CD14-positive monocyte (primary cell): ENCODE measurements at regions not wholly inside any gene's neighbourhood (a gene's known extent, or its start where the extent isn't known, plus 50 kb on each side); places are given as distances from the start of the nearest gene placed in this dataset.

Experiments
- DNase-seq, 3 donors: peaks; one replicate each; pipeline ENCODE4 v3.0.0-alpha.2; 2011 to 2022
- H2AFZ ChIP-seq: 2 replicates; pipeline ENCODE4 v1.6.0; 2012; ENCODE audit warnings: mild to moderate bottlenecking, low read depth, low read length, inconsistent platforms; ENCODE audit not compliant: insufficient read depth, poor library complexity, severe bottlenecking
- H3K27ac ChIP-seq, 2 donors: 1 replicate in 1 of 2; 2 replicates in 1 of 2; pipeline ENCODE4 v1.5.1; 2012 to 2013; ENCODE audit warnings: low read length in 2 of 2, control low read depth in 1 of 2, inconsistent platforms in 1 of 2, low read depth in 1 of 2, mild to moderate bottlenecking in 1 of 2
- H3K27me3 ChIP-seq, 2 donors: one replicate each; pipeline versions ENCODE4 v1.6.0 to v1.6.1; 2011 to 2013; ENCODE audit warnings: low read length in 2 of 2; ENCODE audit not compliant: control insufficient read depth in 2 of 2, insufficient read depth in 2 of 2
- H3K36me3 ChIP-seq, 2 donors: replicated peaks in 1 of 2; 1 replicate in 1 of 2; 2 replicates in 1 of 2; pipeline versions ENCODE4 v1.5.1 to v1.6.1; 2012 to 2013; ENCODE audit warnings: low read length in 2 of 2, control low read depth in 1 of 2, inconsistent platforms in 1 of 2, mild to moderate bottlenecking in 1 of 2; ENCODE audit not compliant: insufficient read depth in 2 of 2, control insufficient read depth in 1 of 2
- H3K4me1 ChIP-seq, 2 donors: 1 replicate in 1 of 2; 2 replicates in 1 of 2; pipeline versions ENCODE4 v1.5.1 to v1.6.1; 2012 to 2013; ENCODE audit warnings: low read length in 2 of 2, control low read depth in 1 of 2, inconsistent platforms in 1 of 2, mild to moderate bottlenecking in 1 of 2, moderate library complexity in 1 of 2; ENCODE audit not compliant: insufficient read depth in 2 of 2, control insufficient read depth in 1 of 2
- H3K4me2 ChIP-seq: replicated peaks from 2 replicates; pipeline ENCODE3; 2012; ENCODE audit warnings: low read length, moderate library complexity, mild to moderate bottlenecking; ENCODE audit not compliant: poor library complexity, severe bottlenecking; ENCODE audit errors: extremely low read depth
- H3K4me3 ChIP-seq, 3 experiments: fragments of 200-600 bp in 1 of 3; sonication (generic) in 1 of 3; replicated peaks in 1 of 3; 1 replicate in 2 of 3; 2 replicates in 1 of 3; pipeline ENCODE4 v1.5.1; 2011 to 2013; ENCODE audit warnings: low read length in 3 of 3, mild to moderate bottlenecking in 3 of 3, control low read depth in 2 of 3, low read depth in 2 of 3, inconsistent platforms in 1 of 3, moderate library complexity in 1 of 3
- H3K79me2 ChIP-seq: 2 replicates; pipeline ENCODE4 v1.6.0; 2012; ENCODE audit warnings: mild to moderate bottlenecking, control low read depth, inconsistent platforms, low read length, moderate library complexity; ENCODE audit not compliant: insufficient read depth
- H3K9ac ChIP-seq: 2 replicates; pipeline ENCODE4 v1.6.0; 2017; ENCODE audit warnings: low read length, mild to moderate bottlenecking; ENCODE audit not compliant: insufficient read depth, poor library complexity, severe bottlenecking
- H3K9me3 ChIP-seq, 2 donors: replicated peaks in 1 of 2; 1 replicate in 1 of 2; 2 replicates in 1 of 2; pipeline versions ENCODE4 v1.5.1 to v1.6.1; 2012 to 2013; ENCODE audit warnings: low read length in 2 of 2, control low read depth in 1 of 2; ENCODE audit not compliant: control insufficient read depth in 1 of 2, insufficient read depth in 1 of 2
- H4K20me1 ChIP-seq: 2 replicates; pipeline ENCODE4 v1.6.0; 2012; ENCODE audit warnings: mild to moderate bottlenecking, low read length, control low read depth, moderate library complexity; ENCODE audit not compliant: insufficient read depth
- H3K27ac Mint-ChIP-seq, 7 donors: one replicate each; pipeline ENCODE4 v1.8.0; 2020; ENCODE audit warnings: mild to moderate bottlenecking in 7 of 7, mixed read lengths in 7 of 7, moderate library complexity in 6 of 7, inconsistent platforms in 2 of 7
- H3K27me3 Mint-ChIP-seq, 3 donors: one replicate each; pipeline ENCODE4 v1.8.0; 2021 to 2022; ENCODE audit warnings: low read depth in 3 of 3, mild to moderate bottlenecking in 3 of 3, mixed read lengths in 3 of 3, moderate library complexity in 3 of 3, inconsistent platforms in 1 of 3
- H3K36me3 Mint-ChIP-seq, 2 donors: one replicate each; pipeline ENCODE4 v1.8.0; 2020; ENCODE audit warnings: mixed read lengths in 2 of 2, inconsistent platforms in 1 of 2, mild to moderate bottlenecking in 1 of 2
- H3K4me1 Mint-ChIP-seq: one replicate; pipeline ENCODE4 v1.8.0; 2020; ENCODE audit warnings: mild to moderate bottlenecking, mixed read lengths
- H3K4me3 Mint-ChIP-seq, 2 donors: one replicate each; pipeline ENCODE4 v1.8.0; 2020; ENCODE audit warnings: mild to moderate bottlenecking in 2 of 2, mixed read lengths in 2 of 2, moderate library complexity in 1 of 2
- H3K9me3 Mint-ChIP-seq, 7 donors: one replicate each; pipeline ENCODE4 v1.8.0; 2020 to 2022; ENCODE audit warnings: mixed read lengths in 7 of 7, mild to moderate bottlenecking in 6 of 7, moderate library complexity in 6 of 7, inconsistent platforms in 2 of 7
- WGBS: methylation state at CpG from one replicate; pipeline ENCODE4 v1.1.5; 2013; ENCODE audit warnings: missing lambda C conversion rate; ENCODE audit not compliant: insufficient coverage; 5-methylcytosine and 5-hydroxymethylcytosine counted together
- intact Hi-C, 2 donors: fragments of 100-400 bp; cut with micrococcal nuclease; formaldehyde crosslinking; loops; one replicate each; pipeline versions ENCODE4 v1.15.0 to v1.15.1; 2023
- TF ChIP-seq, protein P1 (sequence below): fragments of 200-600 bp; IDR thresholded peaks from one replicate; pipeline ENCODE4 v1.8.0; 2022; ENCODE audit warnings: antibody characterized with exemption, mild to moderate bottlenecking

GRCh38 chr12:90520002-90520734, 434.8 kb downstream of the CCER1 start:
- Mint-ChIP-seq H3K4me1 (no peaks in the 10 kb centered on the region), H3K27ac (no peak overlapping the region), H3K9me3 (peaks cover 0 to 4% (median 2%) of the 10 kb centered on the region in 7 donors), H3K4me3 (no peak overlapping the region), H3K36me3 (no peaks in the 10 kb centered on the region), H3K27me3 (peaks cover 0 to 2% (median 0%) of the 10 kb centered on the region in 3 donors)
- Histone ChIP-seq H3K27me3 (no peaks in the 10 kb centered on the region), H3K4me3 (no peak overlapping the region), H3K4me1 (no peaks in the 10 kb centered on the region), H4K20me1 (no peaks in the 10 kb centered on the region), H3K27ac (no peak overlapping the region), H3K4me2 (no peak overlapping the region), H3K36me3 (no peaks in the 10 kb centered on the region), H3K9me3 (no peaks in the 10 kb centered on the region), H2AFZ (no peak overlapping the region), H3K79me2 (no peaks in the 10 kb centered on the region), H3K9ac (no peak overlapping the region)
- 83% methylated on average over 1 of the region's 3 CpGs for WGBS
- no peak for DNase-seq
- TF ChIP-seq, protein P1, sequence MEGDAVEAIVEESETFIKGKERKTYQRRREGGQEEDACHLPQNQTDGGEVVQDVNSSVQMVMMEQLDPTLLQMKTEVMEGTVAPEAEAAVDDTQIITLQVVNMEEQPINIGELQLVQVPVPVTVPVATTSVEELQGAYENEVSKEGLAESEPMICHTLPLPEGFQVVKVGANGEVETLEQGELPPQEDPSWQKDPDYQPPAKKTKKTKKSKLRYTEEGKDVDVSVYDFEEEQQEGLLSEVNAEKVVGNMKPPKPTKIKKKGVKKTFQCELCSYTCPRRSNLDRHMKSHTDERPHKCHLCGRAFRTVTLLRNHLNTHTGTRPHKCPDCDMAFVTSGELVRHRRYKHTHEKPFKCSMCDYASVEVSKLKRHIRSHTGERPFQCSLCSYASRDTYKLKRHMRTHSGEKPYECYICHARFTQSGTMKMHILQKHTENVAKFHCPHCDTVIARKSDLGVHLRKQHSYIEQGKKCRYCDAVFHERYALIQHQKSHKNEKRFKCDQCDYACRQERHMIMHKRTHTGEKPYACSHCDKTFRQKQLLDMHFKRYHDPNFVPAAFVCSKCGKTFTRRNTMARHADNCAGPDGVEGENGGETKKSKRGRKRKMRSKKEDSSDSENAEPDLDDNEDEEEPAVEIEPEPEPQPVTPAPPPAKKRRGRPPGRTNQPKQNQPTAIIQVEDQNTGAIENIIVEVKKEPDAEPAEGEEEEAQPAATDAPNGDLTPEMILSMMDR: no peak
- intact Hi-C loops: no loop called here

DNA sequence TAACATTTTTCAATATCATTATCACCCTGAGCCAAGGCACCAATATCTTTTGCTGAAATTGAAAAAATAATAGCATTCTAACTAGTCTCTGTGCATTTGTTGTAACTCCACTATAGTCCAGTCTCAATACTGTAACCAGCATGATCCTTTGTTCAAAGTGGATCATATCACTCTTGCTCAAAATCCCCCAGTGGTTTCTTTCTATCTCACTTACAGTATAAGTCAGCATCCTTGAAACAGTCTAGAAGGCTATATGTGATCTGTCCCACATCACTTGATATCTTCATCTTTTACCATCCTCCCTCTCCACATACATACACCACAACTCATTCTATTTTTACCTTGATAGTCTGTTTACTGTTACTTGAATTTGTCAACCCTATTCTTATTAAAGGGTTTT, 435.7 kb downstream of the CCER1 start:
- Histone ChIP-seq H2AFZ (no peak overlapping the region), H3K27ac (no peak overlapping the region), H3K4me3 (no peak overlapping the region), H3K79me2 (no peaks in the 10 kb centered on the region), H4K20me1 (no peaks in the 10 kb centered on the region), H3K36me3 (no peaks in the 10 kb centered on the region), H3K4me1 (no peaks in the 10 kb centered on the region), H3K9me3 (no peaks in the 10 kb centered on the region), H3K9ac (no peak overlapping the region), H3K4me2 (no peak overlapping the region), H3K27me3 (no peaks in the 10 kb centered on the region)
- Mint-ChIP-seq H3K36me3 (no peaks in the 10 kb centered on the region), H3K4me3 (no peak overlapping the region), H3K4me1 (no peaks in the 10 kb centered on the region), H3K27ac (no peak overlapping the region), H3K27me3 (peaks cover 0 to 3% (median 0%) of the 10 kb centered on the region in 3 donors), H3K9me3 (peaks cover 0 to 4% (median 1%) of the 10 kb centered on the region in 7 donors)
- no peak for DNase-seq
- intact Hi-C loops: no loop called here
- TF ChIP-seq, protein P1: no peak
